ENCODE measurements at regions not wholly inside any gene's neighbourhood (a gene's known extent, or its start where the extent isn't known, plus 50 kb on each side); places are given as distances from the start of the nearest gene placed in this dataset.
"Not testable (repeated sequence)": the region's sequence is repeated elsewhere in the genome, so short reads cannot be mapped to it uniquely, and the experiment has no call there.

DNA sequence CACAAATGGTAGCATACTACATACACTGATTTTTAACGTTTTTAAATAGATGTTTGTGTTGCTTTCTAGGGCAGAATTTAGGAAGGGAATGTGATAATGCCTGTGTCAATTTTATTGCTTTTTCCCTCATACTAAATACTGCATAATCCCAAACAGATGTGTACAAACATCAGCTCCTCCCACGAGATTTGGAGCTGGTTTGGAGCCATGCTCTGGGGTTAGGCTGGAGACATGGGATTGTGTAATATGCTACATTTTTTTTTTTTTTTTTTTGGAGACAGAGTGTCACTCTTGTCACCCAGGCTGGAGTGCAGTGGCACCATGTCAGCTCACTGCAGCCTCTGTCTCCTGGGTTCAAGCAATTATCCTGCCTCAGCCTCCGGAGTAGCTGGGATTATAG lies 80.1 kb downstream of the EBLN2 start:
- TF ChIP-seq, protein P1, sequence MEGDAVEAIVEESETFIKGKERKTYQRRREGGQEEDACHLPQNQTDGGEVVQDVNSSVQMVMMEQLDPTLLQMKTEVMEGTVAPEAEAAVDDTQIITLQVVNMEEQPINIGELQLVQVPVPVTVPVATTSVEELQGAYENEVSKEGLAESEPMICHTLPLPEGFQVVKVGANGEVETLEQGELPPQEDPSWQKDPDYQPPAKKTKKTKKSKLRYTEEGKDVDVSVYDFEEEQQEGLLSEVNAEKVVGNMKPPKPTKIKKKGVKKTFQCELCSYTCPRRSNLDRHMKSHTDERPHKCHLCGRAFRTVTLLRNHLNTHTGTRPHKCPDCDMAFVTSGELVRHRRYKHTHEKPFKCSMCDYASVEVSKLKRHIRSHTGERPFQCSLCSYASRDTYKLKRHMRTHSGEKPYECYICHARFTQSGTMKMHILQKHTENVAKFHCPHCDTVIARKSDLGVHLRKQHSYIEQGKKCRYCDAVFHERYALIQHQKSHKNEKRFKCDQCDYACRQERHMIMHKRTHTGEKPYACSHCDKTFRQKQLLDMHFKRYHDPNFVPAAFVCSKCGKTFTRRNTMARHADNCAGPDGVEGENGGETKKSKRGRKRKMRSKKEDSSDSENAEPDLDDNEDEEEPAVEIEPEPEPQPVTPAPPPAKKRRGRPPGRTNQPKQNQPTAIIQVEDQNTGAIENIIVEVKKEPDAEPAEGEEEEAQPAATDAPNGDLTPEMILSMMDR (IDR thresholded peaks at IDR 0.05; ENCODE audit: insufficient read depth, low read length): no peak
- DNase-seq (ENCODE audit: low read depth): peak; percentile 9
- H3K4me3 ChIP-seq (ENCODE audit: low read depth, low read length): no peak overlapping the region

DNA sequence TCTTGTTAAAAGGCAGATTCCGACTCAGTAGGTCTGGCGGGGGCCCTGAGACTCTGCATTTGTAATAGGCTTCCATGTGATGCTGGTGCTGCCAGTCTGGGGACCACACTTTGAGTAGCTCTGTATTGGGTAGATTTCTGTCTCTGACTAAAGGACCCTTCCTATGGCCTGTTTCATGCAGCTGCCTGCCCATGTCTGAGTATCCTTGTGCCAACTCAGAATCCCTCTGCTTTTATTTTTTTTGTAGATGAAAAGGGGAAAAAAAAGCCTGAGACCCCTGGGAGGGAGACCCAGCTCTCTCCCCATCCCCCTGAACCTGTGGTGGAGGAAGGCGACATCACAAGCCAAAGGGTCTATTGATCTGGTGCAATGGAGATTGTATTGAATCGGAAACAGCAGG lies 81.9 kb downstream of the EBLN2 start:
- DNase-seq (ENCODE audit: low read depth): no peak
- no peak overlapping the region for H3K4me3 ChIP-seq (ENCODE audit: low read depth, low read length)
- TF ChIP-seq, protein P1 (IDR thresholded peaks at IDR 0.05; ENCODE audit: insufficient read depth, low read length): no peak

DNA sequence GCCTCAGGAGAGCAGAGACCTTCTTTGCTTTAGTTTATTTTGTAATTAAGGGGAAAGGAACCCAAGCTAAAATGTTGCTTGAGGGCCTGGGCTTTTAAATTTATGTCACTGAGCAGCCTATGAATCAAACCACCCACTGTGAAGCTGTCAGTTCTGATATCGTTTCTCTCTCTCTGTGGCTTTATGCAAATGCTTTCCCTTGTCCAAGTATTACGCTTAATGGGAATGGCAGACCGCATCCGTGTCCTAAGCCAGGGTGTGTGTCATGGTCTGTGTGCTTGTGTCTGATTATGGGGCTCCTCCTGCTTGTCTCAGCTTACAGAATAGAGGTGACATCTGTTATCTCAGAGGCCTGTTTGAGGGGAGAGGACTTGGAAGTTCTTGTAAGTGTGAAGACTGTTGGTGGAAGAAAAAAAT lies 82.4 kb downstream of the EBLN2 start:
- no peak overlapping the region for H3K4me3 ChIP-seq (ENCODE audit: low read depth, low read length)
- peak; percentile 12 for DNase-seq (ENCODE audit: low read depth)
- TF ChIP-seq, protein P1 (IDR thresholded peaks at IDR 0.05; ENCODE audit: insufficient read depth, low read length): no peak

DNA sequence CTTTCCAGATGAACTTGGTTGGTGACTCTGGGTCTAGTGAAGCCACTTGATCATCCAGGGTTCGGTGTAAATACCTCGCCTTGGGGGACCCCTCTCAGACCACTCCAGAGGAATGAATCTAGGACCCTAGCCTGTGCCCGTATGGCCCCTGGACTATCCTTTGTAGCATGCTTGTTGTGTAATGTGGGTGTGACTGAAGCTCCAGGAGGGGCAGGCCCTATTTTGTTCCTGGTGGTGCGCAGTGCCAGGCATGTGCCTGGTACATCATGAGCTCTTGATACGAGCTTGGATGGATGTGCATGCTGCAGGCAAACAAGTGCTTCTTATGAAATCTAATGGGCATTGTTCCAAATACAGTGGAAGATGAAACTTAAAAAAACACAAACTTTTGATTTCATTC lies 82.8 kb downstream of the EBLN2 start:
- DNase-seq (ENCODE audit: low read depth): peak; percentile 12
- H3K4me3 ChIP-seq (ENCODE audit: low read depth, low read length): no peak overlapping the region
- TF ChIP-seq, protein P1 (IDR thresholded peaks at IDR 0.05; ENCODE audit: insufficient read depth, low read length): no peak

DNA sequence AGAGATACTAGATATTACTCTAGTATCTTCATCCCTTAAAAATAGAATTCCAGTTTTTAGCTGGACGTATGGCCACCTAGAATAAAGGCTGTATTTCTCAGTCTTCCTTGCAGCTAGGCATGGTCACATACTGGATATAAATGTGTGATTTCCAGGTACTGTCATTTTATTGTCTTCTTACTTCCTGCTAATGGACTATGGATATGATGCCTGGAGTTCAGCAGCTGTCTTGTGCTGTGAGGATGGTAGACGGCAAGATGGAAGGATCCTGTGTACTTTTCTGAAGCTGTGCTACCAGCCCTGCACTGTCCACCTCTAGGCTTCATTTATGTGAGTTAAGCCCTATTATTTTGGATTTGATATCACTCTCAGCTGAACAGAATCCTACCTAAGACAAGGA lies 83.4 kb downstream of the EBLN2 start:
- TF ChIP-seq, protein P1 (IDR thresholded peaks at IDR 0.05; ENCODE audit: insufficient read depth, low read length): no peak
- no peak for DNase-seq (ENCODE audit: low read depth)
- H3K4me3 ChIP-seq (ENCODE audit: low read depth, low read length): no peak overlapping the region

DNA sequence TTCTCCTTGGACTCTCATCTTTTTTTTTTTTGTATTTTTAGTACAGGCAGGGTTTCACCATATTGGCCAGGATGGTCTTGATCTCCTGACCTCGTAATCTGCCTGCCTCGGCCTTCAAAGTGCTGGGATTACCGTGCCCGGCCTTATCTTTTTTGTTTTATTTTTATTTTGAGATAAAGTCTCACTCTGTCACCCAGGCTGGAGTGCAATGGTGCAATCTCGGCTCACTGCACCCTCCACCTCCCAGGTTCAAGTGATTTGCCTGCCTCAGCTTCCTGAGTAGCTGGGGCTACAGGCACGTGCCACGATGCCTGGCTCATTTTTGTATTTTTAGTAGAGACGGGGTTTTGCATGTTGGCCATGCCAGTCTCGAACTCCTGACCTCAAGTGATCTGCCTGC lies 86.0 kb downstream of the EBLN2 start:
- not testable (repeated sequence) for H3K4me3 ChIP-seq (ENCODE audit: low read depth, low read length); DNase-seq (ENCODE audit: low read depth)

DNA sequence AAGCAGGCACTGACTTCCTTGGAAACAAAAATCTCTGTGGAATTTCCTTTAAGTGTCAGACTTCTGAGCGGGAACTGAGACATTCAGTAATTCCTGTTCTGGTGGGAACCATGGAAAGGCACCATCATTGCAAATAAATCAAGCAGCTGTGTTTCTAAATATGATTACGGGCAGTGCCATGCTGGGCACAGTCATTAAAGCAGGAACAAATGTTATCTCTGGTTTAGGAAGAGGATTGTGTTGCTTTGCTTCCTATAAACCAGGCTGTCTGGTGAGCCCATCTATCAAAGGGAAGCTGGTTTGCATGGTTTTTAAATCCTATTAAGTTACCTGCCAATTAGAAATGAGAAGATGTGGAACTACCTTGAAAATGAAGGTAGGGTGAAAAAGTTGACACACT lies 86.7 kb downstream of the EBLN2 start:
- DNase-seq (ENCODE audit: low read depth): peak; percentile 4
- no peak overlapping the region for H3K4me3 ChIP-seq (ENCODE audit: low read depth, low read length)
- TF ChIP-seq, protein P1 (IDR thresholded peaks at IDR 0.05; ENCODE audit: insufficient read depth, low read length): no peak

All from fibroblast of the aortic adventitia (primary cell).